ENCODE measurements at regions not wholly inside any gene's neighbourhood (a gene's known extent, or its start where the extent isn't known, plus 50 kb on each side); places are given as distances from the start of the nearest gene placed in this dataset.

- TF ChIP-seq EP300 (IDR thresholded peaks at IDR 0.05) (no peak), CTCF (IDR thresholded peaks at IDR 0.05) (no peak), POLR2AphosphoS5 (IDR thresholded peaks at IDR 0.05) (no peak), POLR2A (IDR thresholded peaks at IDR 0.05) (no peak)
- Histone ChIP-seq H3K4me1 (no peaks in the 10 kb centered on the region), H3K9me3 (no peaks in the 10 kb centered on the region), H3K27me3 (no peaks in the 10 kb centered on the region), H3K4me3 (no peak overlapping the region), H3K27ac (no peak overlapping the region), H3K36me3 (no peaks in the 10 kb centered on the region)
- ATAC-seq (ENCODE audit: low FRiP score in 2 of 2), result no peak
- DNase-seq, result peak in 1 of 2 donors; percentile 18
- WGBS, 2 donors, result 54 to 66% methylated on average over 20 of the region's 20 CpGs
These were observed 130.0 kb upstream of the GPC1 start for GRCh38 chr2:240305369-240305962.

- no peaks in the 10 kb centered on the region for H3K36me3 ChIP-seq
- 94 to 95% methylated on average over 9 of the region's 9 CpGs for WGBS, 2 donors
- TF ChIP-seq POLR2A (IDR thresholded peaks at IDR 0.05) (no peak), EP300 (IDR thresholded peaks at IDR 0.05) (no peak), CTCF (IDR thresholded peaks at IDR 0.05) (no peak), POLR2AphosphoS5 (IDR thresholded peaks at IDR 0.05) (no peak)
- H3K27ac ChIP-seq, result no peak overlapping the region
- no peaks in the 10 kb centered on the region for H3K4me1 ChIP-seq
- no peak overlapping the region for H3K4me3 ChIP-seq
- H3K27me3 ChIP-seq, result no peaks in the 10 kb centered on the region
- DNase-seq (no peak), ATAC-seq (ENCODE audit: low FRiP score in 2 of 2) (no peak)
- no peaks in the 10 kb centered on the region for H3K9me3 ChIP-seq
These were observed 129.3 kb upstream of the GPC1 start for GRCh38 chr2:240306185-240306584.

- peak in 1 of 2 donors; percentile 12 for DNase-seq
These were observed 127.3 kb upstream of the GPC1 start for GRCh38 chr2:240308111-240308651.

GRCh38 chr2:240309214-240309613, 126.2 kb upstream of the GPC1 start:
- H3K4me3 ChIP-seq, result no peak overlapping the region
- ATAC-seq (ENCODE audit: low FRiP score in 2 of 2) (peak; percentile 13 to 45), DNase-seq (peak in 1 of 2 donors; percentile 3)
- H3K9me3 ChIP-seq, result no peaks in the 10 kb centered on the region
- no peak for TF ChIP-seq EP300 (IDR thresholded peaks at IDR 0.05)
- no peak for TF ChIP-seq POLR2AphosphoS5 (IDR thresholded peaks at IDR 0.05)
- no peak for TF ChIP-seq CTCF (IDR thresholded peaks at IDR 0.05)
- no peak for TF ChIP-seq POLR2A (IDR thresholded peaks at IDR 0.05)
- no peaks in the 10 kb centered on the region for H3K27me3 ChIP-seq
- H3K27ac ChIP-seq, result no peak overlapping the region
- 58% methylated on average over 1 of the region's 1 CpG for WGBS, 2 donors
- no peaks in the 10 kb centered on the region for H3K36me3 ChIP-seq
- no peaks in the 10 kb centered on the region for H3K4me1 ChIP-seq

More at GRCh38 chr2:240308111-240308651, 127.3 kb upstream of the GPC1 start:
- H3K4me3 ChIP-seq, result no peak overlapping the region
- H3K27ac ChIP-seq, result no peak overlapping the region
- no peak for TF ChIP-seq EP300 (IDR thresholded peaks at IDR 0.05)
- TF ChIP-seq POLR2AphosphoS5 (IDR thresholded peaks at IDR 0.05), result no peak
- TF ChIP-seq CTCF (IDR thresholded peaks at IDR 0.05), result no peak
- no peak for TF ChIP-seq POLR2A (IDR thresholded peaks at IDR 0.05)
- no peaks in the 10 kb centered on the region for H3K36me3 ChIP-seq
- H3K4me1 ChIP-seq, result no peaks in the 10 kb centered on the region
- no peaks in the 10 kb centered on the region for H3K27me3 ChIP-seq
- ATAC-seq (ENCODE audit: low FRiP score in 2 of 2), result peak in 1 of 2 donors; percentile 54
- H3K9me3 ChIP-seq, result no peaks in the 10 kb centered on the region
- 89 to 92% methylated on average over 13 to 17 of the region's 17 CpGs for WGBS, 2 donors

- 93 to 96% methylated on average over 7 to 10 of the region's 10 CpGs for WGBS, 2 donors
- Histone ChIP-seq H3K27me3 (no peaks in the 10 kb centered on the region), H3K36me3 (no peaks in the 10 kb centered on the region), H3K9me3 (no peaks in the 10 kb centered on the region), H3K4me1 (no peaks in the 10 kb centered on the region), H3K27ac (no peak overlapping the region), H3K4me3 (no peak overlapping the region)
- TF ChIP-seq CTCF (IDR thresholded peaks at IDR 0.05) (no peak), POLR2AphosphoS5 (IDR thresholded peaks at IDR 0.05) (no peak), EP300 (IDR thresholded peaks at IDR 0.05) (no peak), POLR2A (IDR thresholded peaks at IDR 0.05) (no peak)
- DNase-seq, result no peak
- ATAC-seq (ENCODE audit: low FRiP score in 2 of 2), result no peak
These were observed 125.3 kb upstream of the GPC1 start for GRCh38 chr2:240310201-240310600.
